ENCODE measurements at regions not wholly inside any gene's neighbourhood (a gene's known extent, or its start where the extent isn't known, plus 50 kb on each side); places are given as distances from the start of the nearest gene placed in this dataset.

GRCh38 chr3:95312650-95313049, 1249.8 kb downstream of the NSUN3 start:
- H3K27me3 Mint-ChIP-seq (ENCODE audit: low read depth), result no peaks in the 10 kb centered on the region
- no peak overlapping the region for H3K27ac Mint-ChIP-seq
- TF ChIP-seq, protein P1, sequence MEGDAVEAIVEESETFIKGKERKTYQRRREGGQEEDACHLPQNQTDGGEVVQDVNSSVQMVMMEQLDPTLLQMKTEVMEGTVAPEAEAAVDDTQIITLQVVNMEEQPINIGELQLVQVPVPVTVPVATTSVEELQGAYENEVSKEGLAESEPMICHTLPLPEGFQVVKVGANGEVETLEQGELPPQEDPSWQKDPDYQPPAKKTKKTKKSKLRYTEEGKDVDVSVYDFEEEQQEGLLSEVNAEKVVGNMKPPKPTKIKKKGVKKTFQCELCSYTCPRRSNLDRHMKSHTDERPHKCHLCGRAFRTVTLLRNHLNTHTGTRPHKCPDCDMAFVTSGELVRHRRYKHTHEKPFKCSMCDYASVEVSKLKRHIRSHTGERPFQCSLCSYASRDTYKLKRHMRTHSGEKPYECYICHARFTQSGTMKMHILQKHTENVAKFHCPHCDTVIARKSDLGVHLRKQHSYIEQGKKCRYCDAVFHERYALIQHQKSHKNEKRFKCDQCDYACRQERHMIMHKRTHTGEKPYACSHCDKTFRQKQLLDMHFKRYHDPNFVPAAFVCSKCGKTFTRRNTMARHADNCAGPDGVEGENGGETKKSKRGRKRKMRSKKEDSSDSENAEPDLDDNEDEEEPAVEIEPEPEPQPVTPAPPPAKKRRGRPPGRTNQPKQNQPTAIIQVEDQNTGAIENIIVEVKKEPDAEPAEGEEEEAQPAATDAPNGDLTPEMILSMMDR (IDR thresholded peaks at IDR 0.05; ENCODE audit: unreplicated experiment in 3 of 3), result no peak
- no peaks in the 10 kb centered on the region for H3K36me3 Mint-ChIP-seq (ENCODE audit: low read depth)
- no peak overlapping the region for H3K4me3 Mint-ChIP-seq
- H3K9me3 Mint-ChIP-seq, result peaks cover 10% of the 10 kb centered on the region
- no peaks in the 10 kb centered on the region for H3K4me1 Mint-ChIP-seq

DNA sequence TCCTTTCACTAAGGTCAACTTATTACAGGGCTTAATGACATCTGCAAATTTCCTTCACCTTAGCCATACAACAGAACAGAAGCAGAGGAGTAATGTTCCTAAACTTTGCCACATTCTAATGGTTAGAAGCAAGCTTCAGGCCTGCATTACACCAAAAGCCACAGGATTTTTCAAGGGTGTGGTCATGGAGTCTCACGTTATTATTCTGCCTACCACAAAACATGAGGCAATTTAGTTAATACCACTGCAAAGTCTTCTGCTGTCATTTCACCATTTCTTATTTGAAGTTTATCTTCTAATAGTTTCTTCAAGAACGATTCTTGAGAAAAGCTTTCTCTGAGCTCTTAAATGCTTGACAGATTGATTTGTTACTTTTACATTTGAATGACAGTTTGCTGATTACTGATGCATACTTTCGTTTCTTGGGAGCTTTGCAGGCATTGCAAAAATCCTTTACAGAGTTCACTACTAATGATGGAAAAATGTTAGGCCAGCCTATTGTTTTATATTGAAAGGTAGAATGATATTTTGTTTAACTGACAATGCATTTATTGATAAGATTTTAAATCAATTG, 1257.1 kb downstream of the NSUN3 start:
- H3K4me3 Mint-ChIP-seq, result no peak overlapping the region
- H3K4me1 Mint-ChIP-seq, result no peaks in the 10 kb centered on the region
- H3K27me3 Mint-ChIP-seq (ENCODE audit: low read depth), result no peaks in the 10 kb centered on the region
- H3K36me3 Mint-ChIP-seq (ENCODE audit: low read depth), result no peaks in the 10 kb centered on the region
- H3K27ac Mint-ChIP-seq, result no peak overlapping the region
- TF ChIP-seq, protein P1 (IDR thresholded peaks at IDR 0.05; ENCODE audit: unreplicated experiment in 3 of 3), result no peak
- peaks cover 14% of the 10 kb centered on the region for H3K9me3 Mint-ChIP-seq

GRCh38 chr3:95327478-95327877, 1264.6 kb downstream of the NSUN3 start:
- TF ChIP-seq, protein P1 (IDR thresholded peaks at IDR 0.05; ENCODE audit: unreplicated experiment in 3 of 3), result no peak
- H3K27me3 Mint-ChIP-seq (ENCODE audit: low read depth), result no peaks in the 10 kb centered on the region
- H3K4me3 Mint-ChIP-seq, result no peak overlapping the region
- peaks cover 19% of the 10 kb centered on the region for H3K9me3 Mint-ChIP-seq
- no peaks in the 10 kb centered on the region for H3K4me1 Mint-ChIP-seq
- H3K27ac Mint-ChIP-seq, result no peak overlapping the region
- no peaks in the 10 kb centered on the region for H3K36me3 Mint-ChIP-seq (ENCODE audit: low read depth)

DNA sequence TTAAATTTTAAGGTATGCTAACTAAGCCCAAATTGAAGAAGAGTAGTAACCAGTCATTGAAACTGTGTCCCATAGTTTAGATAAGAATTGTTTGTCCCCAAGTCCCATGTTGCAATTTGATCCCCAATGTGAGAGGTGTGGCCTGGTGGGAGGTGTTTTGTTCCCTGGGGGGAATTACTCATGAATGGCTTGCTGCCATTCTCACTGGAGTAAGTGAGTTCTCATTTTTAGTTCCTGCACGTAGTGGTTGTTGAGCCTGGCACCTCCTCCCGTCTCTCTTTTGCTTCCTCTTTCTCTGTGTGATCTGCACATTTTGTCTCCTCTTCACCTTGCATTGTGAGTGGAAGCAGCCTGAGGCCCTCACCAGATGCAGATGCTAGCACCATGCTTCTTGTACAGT, 1271.0 kb downstream of the NSUN3 start:
- TF ChIP-seq, protein P1 (IDR thresholded peaks at IDR 0.05; ENCODE audit: unreplicated experiment in 3 of 3), result no peak
- no peaks in the 10 kb centered on the region for H3K4me1 Mint-ChIP-seq
- H3K27me3 Mint-ChIP-seq (ENCODE audit: low read depth), result no peaks in the 10 kb centered on the region
- H3K36me3 Mint-ChIP-seq (ENCODE audit: low read depth), result no peaks in the 10 kb centered on the region
- no peaks in the 10 kb centered on the region for H3K9me3 Mint-ChIP-seq
- no peak overlapping the region for H3K27ac Mint-ChIP-seq
- no peak overlapping the region for H3K4me3 Mint-ChIP-seq

DNA sequence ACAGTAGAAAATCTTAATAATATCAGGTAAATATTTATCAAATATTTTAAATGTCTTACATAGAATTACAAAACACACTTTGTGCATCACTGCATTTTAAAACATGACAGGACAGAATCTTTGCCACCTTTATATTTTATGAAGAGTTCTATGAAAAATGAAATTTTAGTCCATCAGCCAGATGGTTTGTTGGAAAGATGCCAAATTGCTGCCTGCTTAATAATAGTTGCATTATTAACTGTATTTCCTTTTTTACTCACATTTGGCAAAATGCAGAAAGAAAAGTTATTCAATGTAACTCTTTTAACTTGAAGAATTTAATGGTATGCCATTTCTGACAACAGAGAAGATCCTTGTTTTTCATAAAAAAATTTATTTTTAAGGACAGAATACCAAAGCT, 1271.6 kb downstream of the NSUN3 start:
- no peaks in the 10 kb centered on the region for H3K27me3 Mint-ChIP-seq (ENCODE audit: low read depth)
- no peaks in the 10 kb centered on the region for H3K36me3 Mint-ChIP-seq (ENCODE audit: low read depth)
- H3K4me1 Mint-ChIP-seq, result no peaks in the 10 kb centered on the region
- H3K9me3 Mint-ChIP-seq, result no peaks in the 10 kb centered on the region
- TF ChIP-seq, protein P1 (IDR thresholded peaks at IDR 0.05; ENCODE audit: unreplicated experiment in 3 of 3), result no peak
- H3K4me3 Mint-ChIP-seq, result no peak overlapping the region
- no peak overlapping the region for H3K27ac Mint-ChIP-seq

DNA sequence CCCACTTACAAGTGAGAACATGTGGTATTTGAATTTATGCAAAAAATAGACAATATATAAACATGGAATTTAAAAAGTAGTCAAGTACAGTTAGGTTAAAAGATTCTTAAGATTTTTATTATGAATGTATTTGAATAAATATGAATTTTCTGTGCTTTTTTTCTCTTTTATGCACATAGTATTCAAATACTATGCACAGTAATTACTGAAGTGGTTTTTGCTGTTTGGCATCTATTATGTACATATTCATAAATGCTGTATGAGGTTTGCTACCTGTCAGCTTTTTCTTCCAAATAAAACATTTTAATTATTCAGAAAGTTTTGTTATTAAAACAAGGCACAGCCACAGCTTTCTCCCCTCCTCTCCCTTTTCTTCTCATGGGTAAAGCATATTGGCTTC, 1272.7 kb downstream of the NSUN3 start:
- Mint-ChIP-seq H3K27me3 (ENCODE audit: low read depth) (no peaks in the 10 kb centered on the region), H3K9me3 (no peaks in the 10 kb centered on the region), H3K4me3 (no peak overlapping the region), H3K4me1 (no peaks in the 10 kb centered on the region), H3K36me3 (ENCODE audit: low read depth) (no peaks in the 10 kb centered on the region), H3K27ac (no peak overlapping the region)
- TF ChIP-seq, protein P1 (IDR thresholded peaks at IDR 0.05; ENCODE audit: unreplicated experiment in 3 of 3), result no peak
